ENCODE measurements at regions not wholly inside any gene's neighbourhood (a gene's known extent, or its start where the extent isn't known, plus 50 kb on each side); places are given as distances from the start of the nearest gene placed in this dataset.

GRCh38 chr1:239856067-239856466 is 235.6 kb upstream of the FMN2 start:
- H3K36me3 ChIP-seq (ENCODE audit: control insufficient read depth, insufficient read depth, low read length): no peaks in the 10 kb centered on the region
- no peak overlapping the region for H3K27ac ChIP-seq (ENCODE audit: low read length)
- TF ChIP-seq POLR2AphosphoS5 (IDR thresholded peaks at IDR 0.05; ENCODE audit: low read depth, low read length) (no peak), SIN3A (IDR thresholded peaks at IDR 0.05; ENCODE audit: borderline replicate concordance, insufficient read depth, low read depth, low read length) (no peak), CTCF (IDR thresholded peaks at IDR 0.05) (no peak), TCF7L2 (IDR thresholded peaks at IDR 0.05; ENCODE audit: low read depth, low read length) (no peak), REST (IDR thresholded peaks at IDR 0.05; ENCODE audit: insufficient read depth in 1 of 2, low read depth in 2 of 2, low read length in 1 of 2) (no peak)
- BruUV-seq (replicated peaks): no TSS peak
- ChIA-PET POLR2A (no interaction called here), CTCF (no interaction called here)
- no peak for ATAC-seq
- no peak for DNase-seq (ENCODE audit: low read depth, low spot score)
- 0 out of 2 replicates have a peak, but pooled peaks cover 2% of the 10 kb centered on the region for H3K9me3 ChIP-seq (ENCODE audit: control insufficient read depth, insufficient read depth, low read depth, low read length)
- H3K4me1 ChIP-seq (ENCODE audit: control insufficient read depth, insufficient read depth, low read length): no peaks in the 10 kb centered on the region
- H3K27me3 ChIP-seq (ENCODE audit: control insufficient read depth, insufficient read depth, low read length): no peaks in the 10 kb centered on the region
- no peak overlapping the region for H3K4me3 ChIP-seq (ENCODE audit: low read depth in 2 of 2, low read length in 2 of 2)
- in situ Hi-C loops (cut with HindIII; ENCODE audit: low pct_unique_long_range_greater_than_20kb, low sequenced_read_pairs): no loop called here
- intact Hi-C loops (cut with micrococcal nuclease; ENCODE audit: unreplicated experiment): no loop called here

GRCh38 chr1:239856924-239857323 is 234.8 kb upstream of the FMN2 start:
- no peaks in the 10 kb centered on the region for H3K27me3 ChIP-seq (ENCODE audit: control insufficient read depth, insufficient read depth, low read length)
- 0 out of 2 replicates have a peak, but pooled peaks cover 2% of the 10 kb centered on the region for H3K9me3 ChIP-seq (ENCODE audit: control insufficient read depth, insufficient read depth, low read depth, low read length)
- no peaks in the 10 kb centered on the region for H3K4me1 ChIP-seq (ENCODE audit: control insufficient read depth, insufficient read depth, low read length)
- intact Hi-C loops (cut with micrococcal nuclease; ENCODE audit: unreplicated experiment): no loop called here
- no peak overlapping the region for H3K27ac ChIP-seq (ENCODE audit: low read length)
- BruUV-seq (replicated peaks): no TSS peak
- in situ Hi-C loops (cut with HindIII; ENCODE audit: low pct_unique_long_range_greater_than_20kb, low sequenced_read_pairs): no loop called here
- no peak for TF ChIP-seq SIN3A (IDR thresholded peaks at IDR 0.05; ENCODE audit: borderline replicate concordance, insufficient read depth, low read depth, low read length)
- TF ChIP-seq CTCF (IDR thresholded peaks at IDR 0.05): no peak
- TF ChIP-seq TCF7L2 (IDR thresholded peaks at IDR 0.05; ENCODE audit: low read depth, low read length): no peak
- TF ChIP-seq REST (IDR thresholded peaks at IDR 0.05; ENCODE audit: insufficient read depth in 1 of 2, low read depth in 2 of 2, low read length in 1 of 2): no peak
- TF ChIP-seq POLR2AphosphoS5 (IDR thresholded peaks at IDR 0.05; ENCODE audit: low read depth, low read length): no peak
- no peak overlapping the region for H3K4me3 ChIP-seq (ENCODE audit: low read depth in 2 of 2, low read length in 2 of 2)
- ChIA-PET POLR2A (no interaction called here), CTCF (no interaction called here)
- DNase-seq (ENCODE audit: low read depth, low spot score): no peak
- no peak for ATAC-seq
- H3K36me3 ChIP-seq (ENCODE audit: control insufficient read depth, insufficient read depth, low read length): no peaks in the 10 kb centered on the region
